ENCODE measurements at regions not wholly inside any gene's neighbourhood (a gene's known extent, or its start where the extent isn't known, plus 50 kb on each side); places are given as distances from the start of the nearest gene placed in this dataset.

- TF ChIP-seq CTCF (IDR thresholded peaks at IDR 0.05; ENCODE audit: borderline replicate concordance, extremely low read depth, low read length, poor library complexity, severe bottlenecking) = no peak
- TF ChIP-seq EZH2 (IDR thresholded peaks at IDR 0.05; ENCODE audit: borderline replicate concordance, low read depth, low read length, severe bottlenecking) = no peak
Observed at GRCh38 chr7:131057794-131058070, 269.9 kb upstream of the MKLN1 start.
